Peyer's patch (tissue), 4 donors: ENCODE measurements at regions not wholly inside any gene's neighbourhood (a gene's known extent, or its start where the extent isn't known, plus 50 kb on each side); places are given as distances from the start of the nearest gene placed in this dataset.

ENCODE experiments used
- POLR2A ChIP-seq, 2 donors: fragments of 450-650 bp; IDR thresholded peaks; one replicate each; pipeline ENCODE4 v1.5.1; 2017; ENCODE audit warnings: antibody characterized with exemption in 2 of 2, mild to moderate bottlenecking in 2 of 2, moderate library complexity in 2 of 2
- TF ChIP-seq, protein P1 (sequence below), 6 experiments: fragments of 450-650 bp in 4 of 6; fragments of 200-600 bp in 2 of 6; sonication (generic) in 1 of 6; IDR thresholded peaks; one replicate each; pipeline ENCODE4 v1.5.1; 2017 to 2019; ENCODE audit warnings: antibody characterized with exemption in 6 of 6, mild to moderate bottlenecking in 3 of 6, moderate library complexity in 1 of 6

DNA sequence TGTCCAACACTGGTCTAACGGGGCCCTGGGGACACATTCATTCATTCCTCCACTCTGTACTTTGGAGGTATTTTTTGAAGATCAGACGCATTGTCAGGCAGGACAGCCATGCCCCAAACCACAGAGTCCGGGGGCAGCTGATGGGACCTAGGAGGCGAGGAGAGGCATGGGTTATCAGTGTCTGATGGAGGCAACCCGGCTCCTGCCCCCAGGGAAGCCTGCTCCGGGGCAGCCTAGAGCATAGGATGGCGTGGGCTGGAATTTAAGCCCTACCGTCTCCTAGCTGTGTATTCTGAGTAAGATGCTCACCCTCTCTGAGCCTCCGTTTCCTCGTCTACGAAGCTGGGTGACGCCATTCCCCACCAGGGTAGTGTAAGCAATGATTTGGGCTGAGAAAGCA, 55.4 kb upstream of the ELN start:
- TF ChIP-seq, protein P1, sequence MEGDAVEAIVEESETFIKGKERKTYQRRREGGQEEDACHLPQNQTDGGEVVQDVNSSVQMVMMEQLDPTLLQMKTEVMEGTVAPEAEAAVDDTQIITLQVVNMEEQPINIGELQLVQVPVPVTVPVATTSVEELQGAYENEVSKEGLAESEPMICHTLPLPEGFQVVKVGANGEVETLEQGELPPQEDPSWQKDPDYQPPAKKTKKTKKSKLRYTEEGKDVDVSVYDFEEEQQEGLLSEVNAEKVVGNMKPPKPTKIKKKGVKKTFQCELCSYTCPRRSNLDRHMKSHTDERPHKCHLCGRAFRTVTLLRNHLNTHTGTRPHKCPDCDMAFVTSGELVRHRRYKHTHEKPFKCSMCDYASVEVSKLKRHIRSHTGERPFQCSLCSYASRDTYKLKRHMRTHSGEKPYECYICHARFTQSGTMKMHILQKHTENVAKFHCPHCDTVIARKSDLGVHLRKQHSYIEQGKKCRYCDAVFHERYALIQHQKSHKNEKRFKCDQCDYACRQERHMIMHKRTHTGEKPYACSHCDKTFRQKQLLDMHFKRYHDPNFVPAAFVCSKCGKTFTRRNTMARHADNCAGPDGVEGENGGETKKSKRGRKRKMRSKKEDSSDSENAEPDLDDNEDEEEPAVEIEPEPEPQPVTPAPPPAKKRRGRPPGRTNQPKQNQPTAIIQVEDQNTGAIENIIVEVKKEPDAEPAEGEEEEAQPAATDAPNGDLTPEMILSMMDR (IDR thresholded peaks at IDR 0.05), result no peak
- no peak for TF ChIP-seq POLR2A (IDR thresholded peaks at IDR 0.05)
